Endothelial cell of hepatic sinusoid (primary cell): ENCODE measurements at regions not wholly inside any gene's neighbourhood (a gene's known extent, or its start where the extent isn't known, plus 50 kb on each side); places are given as distances from the start of the nearest gene placed in this dataset.
"Not testable (repeated sequence)": the region's sequence is repeated elsewhere in the genome, so short reads cannot be mapped to it uniquely, and the experiment has no call there.

Experiments used
- in situ Hi-C: cut with HindIII; loops from 2 replicates; pipeline ENCODE4 v1.10.0; 2017; ENCODE audit warnings: low sequenced_read_pairs

DNA sequence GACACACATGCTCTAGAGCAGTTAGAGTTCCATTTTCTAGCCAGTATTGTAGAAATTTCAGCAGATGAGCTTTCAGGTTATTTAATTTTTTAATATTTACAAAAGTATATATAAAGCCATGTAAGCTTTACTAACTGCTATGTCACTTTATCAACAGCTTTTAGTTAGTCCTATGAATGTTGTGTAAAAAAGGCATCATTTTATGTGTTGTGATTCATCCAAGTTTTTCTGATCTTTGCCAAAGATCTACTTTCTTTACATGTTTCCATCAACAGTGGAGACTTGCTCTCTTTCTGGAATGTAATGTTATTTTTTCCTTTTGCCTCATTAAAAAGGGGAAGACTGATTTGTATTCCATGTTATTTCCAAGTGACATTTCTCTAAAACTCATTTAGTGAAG is 125.2 kb upstream of the TFPI start:
- in situ Hi-C loops = no loop called here

DNA sequence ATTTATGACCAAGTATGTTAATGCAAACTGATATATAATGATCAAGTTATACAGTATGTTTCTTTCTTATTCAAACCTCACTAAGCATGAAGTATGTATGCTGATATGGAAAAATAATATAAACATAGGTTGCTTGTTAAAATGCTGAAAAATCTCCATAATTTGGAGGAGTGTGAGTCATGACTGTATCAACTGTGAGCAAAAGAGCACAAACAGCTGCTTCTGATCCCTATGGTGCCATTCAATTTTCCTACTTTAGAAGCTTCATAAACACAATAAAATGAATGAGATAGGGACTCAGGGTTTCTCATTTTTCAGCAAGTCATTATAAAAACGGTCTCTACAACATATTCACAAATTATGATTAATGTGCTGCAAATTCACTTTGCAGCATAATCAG is 129.9 kb upstream of the TFPI start:
- in situ Hi-C loops = no loop called here

GRCh38 chr2:187686416-187687024 is 132.3 kb upstream of the TFPI start:
- in situ Hi-C loops = no loop called here

DNA sequence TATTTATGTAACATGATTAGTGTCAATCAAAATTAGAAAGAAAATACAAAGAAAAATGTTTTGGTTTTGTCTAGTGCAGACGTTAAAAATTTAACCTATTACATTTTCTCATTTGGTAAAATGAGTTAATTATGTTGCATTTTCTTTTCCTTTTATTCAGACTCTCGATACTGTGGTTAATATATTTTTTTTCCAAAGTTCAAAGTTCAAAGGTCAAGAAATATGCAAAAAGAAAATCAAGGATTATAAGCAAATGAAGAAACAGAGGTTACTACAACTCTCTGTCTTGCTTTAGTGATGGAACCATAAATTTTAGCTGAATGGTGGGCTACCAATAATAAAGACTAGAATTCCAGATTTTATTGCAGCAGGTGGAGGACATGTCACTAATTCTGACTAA is 133.3 kb upstream of the TFPI start:
- in situ Hi-C loops = no loop called here

DNA sequence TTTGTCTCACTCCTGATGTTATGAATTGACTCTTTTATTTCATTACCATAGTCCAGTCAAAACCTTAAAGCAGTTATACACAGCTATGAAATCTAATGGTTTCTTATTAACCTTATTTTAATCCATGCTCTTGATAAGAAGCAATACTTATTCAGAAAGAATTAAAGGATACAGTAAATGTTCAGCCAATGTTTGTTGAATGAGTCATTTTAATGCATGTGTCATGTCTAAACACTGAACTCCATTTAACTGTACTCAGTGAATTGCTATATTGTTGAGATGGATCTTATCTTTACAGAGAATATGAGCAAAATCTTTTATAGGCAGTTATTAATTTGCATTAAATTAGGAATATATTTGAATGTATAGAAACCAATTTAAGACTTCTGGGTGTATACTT is 135.1 kb upstream of the TFPI start:
- in situ Hi-C loops = no loop called here

- in situ Hi-C loops = no loop called here
Measured at GRCh38 chr2:187693923-187694322, 139.7 kb upstream of the TFPI start.

GRCh38 chr2:187696644-187697043 is 142.4 kb upstream of the TFPI start:
- in situ Hi-C loops = not testable (repeated sequence)

GRCh38 chr2:187698374-187699110 is 144.3 kb upstream of the TFPI start:
- in situ Hi-C loops = no loop called here

- in situ Hi-C loops = no loop called here
Measured at GRCh38 chr2:187702157-187702556, 147.9 kb upstream of the TFPI start.

GRCh38 chr2:187708272-187708671 is 154.0 kb upstream of the TFPI start:
- in situ Hi-C loops = no loop called here

GRCh38 chr2:187709065-187709464 is 154.8 kb upstream of the TFPI start:
- in situ Hi-C loops = no loop called here

GRCh38 chr2:187710791-187711521 is 156.7 kb upstream of the TFPI start:
- in situ Hi-C loops = no loop called here

- in situ Hi-C loops = no loop called here
Measured at GRCh38 chr2:187715590-187715989, 161.4 kb upstream of the TFPI start.

- in situ Hi-C loops = no loop called here
Measured at GRCh38 chr2:187716301-187716700, 162.1 kb upstream of the TFPI start.

GRCh38 chr2:187718092-187718491 is 163.9 kb upstream of the TFPI start:
- in situ Hi-C loops = no loop called here

- in situ Hi-C loops = no loop called here
Measured at GRCh38 chr2:187719510-187719909, 165.3 kb upstream of the TFPI start.

DNA sequence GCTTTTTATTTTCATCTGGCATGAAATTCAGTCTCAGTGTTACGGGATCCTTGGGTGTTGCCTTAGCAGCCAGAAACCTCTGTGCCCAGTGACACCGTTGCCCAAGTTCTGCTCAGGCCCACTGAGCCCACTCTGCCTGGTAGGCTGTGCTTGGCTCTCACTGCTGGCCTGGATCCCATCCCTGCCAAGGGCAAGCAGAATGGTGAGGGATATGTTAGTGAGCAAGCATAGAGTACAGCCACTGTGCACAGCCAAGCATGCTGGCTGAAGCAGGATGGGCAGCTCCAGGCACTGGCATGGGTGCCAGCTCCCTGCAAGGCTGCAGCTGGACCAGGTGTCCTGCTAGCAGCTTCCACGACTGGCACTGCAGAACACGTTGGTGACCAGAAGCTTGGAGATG is 194.7 kb upstream of the TFPI start:
- in situ Hi-C loops = no loop called here

- in situ Hi-C loops = no loop called here
Measured at GRCh38 chr2:187749804-187750431, 195.7 kb upstream of the TFPI start.

GRCh38 chr2:187768995-187769394 is 214.8 kb upstream of the TFPI start:
- in situ Hi-C loops = no loop called here

- in situ Hi-C loops = no loop called here
Measured at GRCh38 chr2:187769437-187769836, 215.2 kb upstream of the TFPI start.

DNA sequence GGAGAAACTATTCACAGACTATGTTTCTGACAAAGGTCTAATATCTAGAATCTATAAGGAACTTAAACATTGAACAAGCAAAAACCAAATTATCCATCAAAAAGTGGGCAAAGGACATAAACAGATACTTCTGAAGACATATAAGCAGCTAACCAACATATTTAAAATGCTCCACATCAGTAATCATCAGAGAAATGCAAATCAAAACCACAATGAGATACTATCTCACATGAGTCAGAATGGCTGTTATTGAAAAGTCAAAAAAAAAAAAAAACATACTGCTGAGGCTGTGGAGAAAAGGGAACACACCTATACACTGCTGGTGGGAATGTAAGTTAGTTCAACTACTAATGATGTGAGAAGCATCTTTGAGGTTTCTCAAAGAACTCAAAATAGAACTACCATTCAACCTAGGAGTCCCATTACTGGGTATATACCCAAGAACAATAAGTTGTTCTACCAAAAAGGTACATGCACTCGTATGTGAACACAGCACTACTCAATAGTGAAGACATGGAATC is 220.4 kb upstream of the TFPI start:
- in situ Hi-C loops = no loop called here
